ENCODE measurements at regions not wholly inside any gene's neighbourhood (a gene's known extent, or its start where the extent isn't known, plus 50 kb on each side); places are given as distances from the start of the nearest gene placed in this dataset.

DNA sequence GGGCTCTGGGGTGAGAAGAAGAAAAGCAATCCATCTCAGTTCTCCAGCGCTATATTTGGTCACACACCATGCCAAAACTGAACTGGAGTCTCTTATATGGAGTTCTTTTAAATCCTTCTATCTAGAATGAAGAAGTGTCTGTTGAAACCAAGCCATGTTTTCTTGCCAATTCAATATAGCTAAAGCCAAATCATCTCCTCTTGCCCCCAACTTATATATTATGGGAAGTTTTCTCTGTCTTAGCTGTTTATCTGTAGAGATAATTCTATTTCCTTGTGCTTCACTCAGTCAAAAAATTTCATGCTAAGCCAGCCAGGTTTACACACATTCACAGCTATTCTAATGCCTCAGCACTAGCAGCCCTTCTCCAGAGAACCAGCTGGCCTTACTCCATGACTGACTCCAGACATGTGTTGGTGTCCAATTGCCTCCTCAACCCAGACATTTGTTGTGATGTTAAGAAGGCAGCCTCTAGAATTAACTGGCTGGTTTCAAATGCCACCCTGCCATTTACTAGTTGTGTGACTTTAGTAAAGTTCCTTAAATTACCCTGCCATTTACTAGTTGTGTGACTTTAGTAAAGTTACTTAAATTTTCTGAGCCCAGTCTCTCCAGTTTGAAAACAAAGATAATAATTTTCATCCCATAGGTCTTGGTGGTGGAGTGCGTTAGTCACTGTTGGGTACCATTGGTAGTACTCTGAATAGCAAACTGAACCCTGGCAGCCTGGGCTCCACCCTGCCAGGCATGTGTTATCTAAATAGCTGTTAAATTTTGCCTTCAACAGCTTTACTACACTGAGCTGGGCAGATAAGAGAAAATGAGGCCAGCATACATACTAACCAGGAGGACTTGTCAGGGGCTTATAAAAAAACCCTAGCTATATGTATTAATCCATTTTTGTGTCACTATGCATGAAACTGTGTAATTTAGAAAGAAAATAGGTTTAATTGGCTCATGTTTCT is 525.1 kb downstream of the LMO7 start:
- peak; percentile 75 for DNase-seq

DNA sequence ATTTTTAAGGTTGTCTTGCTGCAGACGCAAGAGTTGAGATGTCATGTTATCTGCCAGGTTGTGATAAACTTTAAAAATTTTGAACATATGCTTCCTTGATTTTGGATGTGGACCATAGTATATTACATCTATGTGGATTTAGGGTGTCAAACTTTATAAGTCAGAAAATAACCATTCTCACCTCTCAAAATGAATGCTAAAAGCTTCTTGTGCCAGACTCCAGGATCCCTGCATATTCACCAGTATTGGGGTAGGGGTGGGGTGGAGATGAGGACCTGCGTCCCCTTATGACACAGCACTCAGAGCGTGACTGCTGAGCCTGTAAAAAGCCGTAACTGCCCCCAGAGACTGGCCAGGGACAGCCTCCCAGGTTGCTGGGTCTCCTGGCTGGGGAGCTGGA is 524.4 kb downstream of the LMO7 start:
- DNase-seq: no peak

DNA sequence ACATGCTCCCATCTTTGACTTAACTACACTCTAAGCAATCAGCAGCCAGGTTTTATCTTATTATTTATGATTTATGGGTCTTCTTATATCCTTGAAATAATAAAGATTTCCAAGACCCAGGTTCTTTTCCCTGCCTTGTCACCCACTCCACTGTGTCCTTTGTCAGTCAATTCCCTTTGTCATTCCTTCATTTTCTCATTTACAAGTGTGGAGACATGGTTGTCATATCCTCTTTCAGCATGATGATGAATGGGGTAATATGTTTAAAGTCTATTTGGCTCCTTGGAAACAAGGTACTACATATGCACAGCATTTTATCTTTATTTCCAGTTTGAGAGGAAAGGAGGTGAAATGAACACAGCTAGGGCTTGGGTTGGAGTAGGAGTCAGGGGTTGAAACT is 521.8 kb downstream of the LMO7 start:
- DNase-seq: no peak

DNA sequence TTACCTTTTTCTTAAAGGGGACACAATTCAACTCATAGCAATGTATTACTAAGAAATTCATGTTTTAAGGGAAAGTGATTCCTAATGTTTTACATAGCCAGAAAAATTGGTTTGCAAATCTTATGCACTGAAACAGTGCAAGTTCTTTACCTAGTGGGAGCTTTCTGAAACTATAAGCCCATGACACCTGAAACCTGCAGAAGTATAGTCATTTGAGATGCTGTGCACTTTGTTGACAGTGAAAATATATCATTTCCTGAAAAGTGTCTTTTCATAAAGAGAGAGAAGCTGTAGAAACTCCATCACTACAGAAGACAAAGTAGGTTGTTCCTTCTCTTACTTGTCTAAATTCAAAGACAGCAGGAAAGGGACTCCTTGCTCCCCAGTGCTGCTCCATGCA is 517.1 kb downstream of the LMO7 start:
- no peak for DNase-seq

DNA sequence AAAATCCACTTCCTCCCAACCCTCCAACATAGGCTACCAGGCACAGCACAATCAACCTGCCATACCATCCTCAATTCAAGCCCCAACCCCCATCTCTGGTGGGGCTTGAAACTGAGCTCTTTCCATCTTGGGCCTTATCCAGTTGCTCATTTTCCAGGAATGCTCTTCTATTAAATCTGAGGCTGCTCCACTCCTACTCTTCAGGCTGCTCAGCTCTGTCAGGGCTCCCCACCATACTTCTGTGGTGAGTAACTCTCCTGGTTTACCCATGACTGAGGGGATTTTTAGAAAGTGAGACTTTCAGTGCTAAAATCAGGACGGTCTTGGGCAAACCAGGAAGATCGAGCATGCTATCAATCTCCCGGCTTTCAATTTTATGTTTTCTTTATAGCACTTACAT is 512.8 kb downstream of the LMO7 start:
- no peak for DNase-seq

DNA sequence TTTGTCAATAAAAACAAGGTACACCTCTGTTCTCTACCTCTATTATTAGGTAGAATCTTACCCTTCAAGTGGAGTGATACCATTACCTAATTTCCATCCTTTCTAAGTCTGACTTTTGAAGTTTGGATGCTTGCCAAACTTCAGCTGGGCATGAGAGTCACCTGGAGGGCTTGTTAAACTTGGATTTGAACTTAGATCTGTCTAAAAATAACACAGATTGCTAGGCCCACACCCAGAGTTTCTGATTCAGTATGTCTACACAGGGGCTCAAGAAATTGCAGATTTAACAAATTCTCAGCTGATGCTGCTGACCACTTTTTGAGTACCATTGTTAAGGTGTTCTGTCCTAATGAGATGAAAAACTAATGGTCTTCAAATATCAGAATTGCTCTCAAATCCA is 512.2 kb downstream of the LMO7 start:
- no peak for DNase-seq

DNA sequence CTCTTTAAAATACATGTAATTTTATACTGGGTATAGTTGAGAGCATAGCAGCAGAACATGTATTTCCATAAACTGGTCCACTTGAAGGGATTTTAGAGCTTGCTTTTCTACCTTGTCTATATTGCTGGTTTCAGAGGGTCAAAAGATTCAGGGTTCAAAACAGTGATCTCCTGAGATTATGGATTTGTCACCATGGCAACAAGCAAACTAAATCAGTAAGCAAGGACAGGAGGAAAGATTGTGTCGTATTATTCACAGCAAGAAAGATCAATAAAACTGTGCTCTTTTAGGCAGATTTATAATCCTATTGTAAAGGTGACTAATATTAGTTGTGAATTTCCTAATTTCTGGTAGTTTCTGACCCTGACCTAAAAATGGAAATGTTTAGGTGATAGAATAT is 496.4 kb downstream of the LMO7 start:
- DNase-seq: no peak

DNA sequence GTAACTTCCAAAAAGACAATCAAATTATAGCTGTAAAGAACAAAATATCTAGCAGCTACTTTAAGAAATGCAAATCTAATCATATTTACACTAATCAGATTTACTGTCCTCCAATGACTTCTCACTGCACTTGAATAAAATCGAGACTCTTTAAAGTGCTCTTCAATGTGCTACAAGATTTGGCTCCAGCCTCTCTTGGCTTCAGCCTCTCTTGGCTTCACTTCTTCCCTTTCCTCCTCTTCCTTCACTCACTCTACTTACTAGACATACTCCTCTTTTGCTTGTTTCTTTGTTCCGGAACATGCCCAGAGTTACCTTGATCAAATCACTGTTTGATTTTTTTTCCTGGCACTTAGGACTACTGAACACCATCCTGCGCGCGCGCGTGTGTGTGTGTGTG is 495.4 kb downstream of the LMO7 start:
- DNase-seq: peak; percentile 53

DNA sequence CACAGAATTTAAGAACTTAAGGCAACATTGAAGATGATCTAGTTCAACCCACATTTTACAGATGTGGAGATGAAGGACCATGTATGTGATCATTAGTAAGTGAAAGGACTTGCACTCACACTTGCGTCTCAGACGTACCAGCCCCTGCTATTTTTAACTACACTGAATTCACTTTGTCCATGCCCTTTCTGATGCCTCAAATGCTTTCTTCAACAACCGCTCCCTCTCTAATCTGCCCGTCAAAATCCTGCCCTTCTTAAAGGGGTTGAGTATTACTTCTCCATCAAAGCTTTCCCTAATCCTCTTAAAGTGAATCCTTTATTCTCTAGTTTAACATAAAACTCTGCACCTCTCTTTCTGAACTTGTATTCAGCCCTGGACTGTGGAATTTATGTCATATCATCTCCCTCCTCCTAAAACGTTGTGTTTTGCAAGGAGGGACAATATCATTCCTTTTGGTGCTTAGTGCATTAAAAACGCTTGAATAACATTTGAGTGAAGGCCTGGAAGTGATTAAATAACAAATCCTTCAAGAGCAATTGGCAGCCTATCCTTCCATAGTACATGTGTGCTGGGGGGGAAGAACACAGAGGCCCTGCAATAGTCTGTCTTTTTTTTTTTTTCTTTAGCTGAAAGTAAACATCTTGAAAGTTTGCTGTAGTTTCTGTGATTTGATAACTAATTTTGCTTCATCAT is 493.3 kb downstream of the LMO7 start:
- peak; percentile 58 for DNase-seq

DNA sequence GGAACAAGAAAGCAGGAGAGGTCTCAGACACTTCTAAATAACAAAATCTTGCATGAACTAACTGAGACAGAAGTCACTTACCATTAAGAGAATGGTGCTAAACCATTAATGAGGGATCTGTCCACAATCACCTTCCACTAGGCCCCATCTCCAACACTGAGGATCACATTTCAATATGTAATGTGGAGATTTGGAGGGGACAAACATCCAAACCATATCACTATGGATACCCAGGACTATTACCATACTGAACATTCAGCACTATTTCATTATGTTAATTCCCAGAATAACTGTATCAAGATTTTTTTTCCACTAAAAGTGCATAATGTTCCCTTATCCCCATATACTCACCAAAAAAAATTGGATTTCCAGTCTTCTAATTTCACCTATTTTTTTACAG is 491.8 kb downstream of the LMO7 start:
- DNase-seq: no peak

DNA sequence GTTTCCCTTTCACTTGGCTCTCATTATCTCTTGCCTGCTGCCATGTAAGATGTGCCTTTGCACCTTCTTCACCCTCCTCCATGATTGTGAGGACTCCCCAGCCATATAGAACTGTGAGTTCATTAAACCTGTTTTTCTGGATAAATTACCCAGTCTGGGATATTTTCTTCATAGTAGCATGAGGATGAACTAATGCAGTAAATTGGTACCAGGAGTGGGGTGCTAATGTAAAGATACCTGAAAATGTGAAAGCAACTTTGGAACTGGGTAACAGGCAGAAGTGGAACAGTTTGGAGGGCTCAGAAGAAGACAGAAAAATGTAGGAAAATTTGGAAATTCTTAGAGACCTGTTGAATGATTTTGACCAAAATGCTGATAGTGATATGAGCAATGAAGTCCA is 487.4 kb downstream of the LMO7 start:
- DNase-seq: no peak

DNA sequence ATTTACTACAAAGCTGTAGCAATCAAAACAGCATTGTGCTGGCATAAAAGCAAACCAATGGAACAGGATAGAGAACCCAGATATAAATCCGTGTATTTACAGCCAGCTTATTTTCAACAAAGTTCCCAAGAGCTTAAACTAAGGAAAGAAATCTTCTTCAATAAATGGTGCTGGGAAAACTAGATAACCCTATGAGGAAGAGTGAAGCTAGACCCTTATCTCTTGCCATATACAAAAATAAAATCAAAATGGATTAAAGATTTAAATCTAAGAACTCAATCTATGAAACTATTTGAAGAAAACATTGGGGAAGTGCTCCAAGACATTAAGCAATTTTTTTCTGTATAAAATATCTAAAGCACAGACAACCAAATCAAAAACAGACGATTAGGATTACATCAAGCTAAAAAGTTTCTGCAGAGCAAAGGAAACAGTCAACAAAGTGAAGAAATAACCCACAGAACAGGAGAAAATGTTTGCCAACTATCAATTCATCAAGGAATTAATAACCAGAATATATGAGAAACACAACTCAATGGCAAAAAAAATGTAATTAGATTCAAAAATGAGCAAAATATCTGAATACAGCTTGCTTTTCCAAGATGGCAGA is 480.7 kb downstream of the LMO7 start:
- DNase-seq: no peak

DNA sequence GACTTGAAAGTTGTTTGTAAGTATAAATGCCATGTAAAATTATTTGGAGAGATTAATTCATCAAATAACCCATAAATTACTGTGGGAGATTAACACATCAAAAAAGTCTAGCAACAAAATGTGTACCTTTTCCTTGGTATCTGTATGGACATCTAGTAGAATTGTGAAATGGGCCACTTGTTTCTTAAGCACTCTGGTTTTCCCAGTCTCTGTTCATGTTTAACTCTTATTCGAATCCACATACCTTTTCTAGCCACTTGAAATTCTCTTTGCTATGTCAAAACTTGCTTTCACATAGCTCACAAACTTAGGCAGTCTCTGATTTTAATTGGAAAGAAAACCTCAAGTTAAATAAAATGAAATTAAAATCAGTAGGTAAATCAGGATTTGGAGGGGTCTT is 470.6 kb downstream of the LMO7 start:
- no peak for DNase-seq

DNA sequence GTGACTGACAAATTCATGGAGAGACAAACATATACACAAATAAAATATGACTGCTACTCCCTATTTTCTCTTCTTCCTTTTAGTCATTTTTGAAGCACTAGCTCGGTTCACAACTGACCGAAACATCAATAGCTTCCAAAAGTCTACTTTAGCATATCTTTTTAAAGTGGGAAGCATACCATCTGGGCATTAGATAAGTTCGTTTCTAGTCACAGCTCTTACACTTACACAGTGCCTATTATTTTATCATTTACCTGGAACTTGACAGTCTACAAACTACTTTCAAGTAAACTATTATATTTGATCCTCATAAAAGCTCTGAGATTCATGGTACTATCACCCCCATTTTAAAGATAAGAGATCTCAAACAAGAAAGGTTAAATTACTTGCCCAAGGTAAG is 458.5 kb downstream of the LMO7 start:
- DNase-seq: no peak

DNA sequence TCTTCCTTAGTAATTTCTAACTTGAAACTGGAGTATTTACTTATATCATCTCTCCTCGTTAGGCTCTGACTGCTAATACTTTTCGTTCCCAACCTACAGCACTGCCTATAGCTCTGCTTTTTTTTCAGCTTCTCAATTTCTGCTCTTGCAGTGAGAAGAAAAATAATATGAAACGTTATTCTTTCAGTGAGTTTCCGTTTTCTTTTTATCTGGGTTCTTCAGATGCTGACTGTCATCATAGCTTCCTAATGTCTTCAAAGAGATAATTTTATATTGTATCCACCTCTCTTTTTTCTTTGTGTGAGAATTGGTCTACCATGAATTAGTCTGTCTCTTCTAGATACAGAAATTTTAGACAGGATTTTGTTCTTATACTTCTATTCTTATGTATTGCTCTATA is 454.9 kb downstream of the LMO7 start:
- no peak for DNase-seq

DNA sequence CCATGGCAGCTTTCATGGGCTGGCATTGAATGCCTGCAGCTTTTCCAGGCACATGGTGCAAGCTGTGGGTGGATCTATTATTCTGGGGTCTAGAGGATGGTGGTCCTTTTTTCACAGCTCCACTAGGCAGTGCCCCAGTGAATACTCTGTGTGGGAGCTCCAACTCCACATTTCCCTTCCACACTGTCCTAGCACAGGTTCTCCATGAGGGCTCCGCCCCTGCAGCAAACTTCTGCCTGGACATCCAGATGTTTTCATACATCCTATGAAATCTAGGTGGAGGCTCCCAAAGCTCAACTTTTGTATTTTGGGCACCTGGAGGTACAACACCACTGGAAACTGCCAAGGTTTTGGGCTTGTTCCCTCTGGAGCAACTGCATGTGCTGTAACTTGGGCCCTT is 450.6 kb downstream of the LMO7 start:
- no peak for DNase-seq

DNA sequence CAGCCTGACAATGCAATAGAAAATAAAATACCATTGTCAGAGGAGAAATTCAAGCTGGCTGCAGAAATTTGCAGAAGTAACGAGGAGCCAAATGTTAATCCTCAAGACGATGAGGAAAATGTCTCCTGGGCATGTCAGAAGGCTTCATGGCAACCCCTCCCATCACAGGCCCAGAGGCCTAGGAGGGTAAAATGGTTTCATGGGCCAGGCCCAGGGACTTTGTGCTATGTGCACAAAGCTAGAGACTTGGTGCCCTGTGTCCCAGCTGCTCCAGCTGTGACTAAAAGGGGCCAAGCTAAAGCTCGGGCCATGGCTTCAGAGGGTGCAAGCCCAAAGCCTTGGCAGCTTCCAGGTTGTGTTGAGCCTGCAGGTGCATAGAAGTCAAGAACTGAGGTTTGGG is 431.7 kb downstream of the LMO7 start:
- DNase-seq: no peak

DNA sequence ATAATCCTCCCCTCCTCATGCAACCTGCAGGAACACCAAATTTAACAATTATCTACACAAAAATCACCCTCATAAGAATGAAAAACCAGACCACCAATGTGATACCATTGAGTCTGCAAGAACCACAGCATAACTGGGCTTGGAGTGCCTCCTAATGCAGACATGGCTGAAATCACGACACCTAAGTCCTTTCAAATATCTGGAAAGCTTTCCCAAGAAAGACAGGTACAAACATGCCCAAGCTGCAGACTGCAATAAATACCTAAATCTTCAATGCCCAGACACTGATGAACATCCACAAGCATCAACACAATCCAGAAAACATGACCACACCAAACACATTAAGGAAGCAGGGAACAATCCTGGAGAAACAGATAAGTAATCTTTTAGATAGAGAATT is 417.1 kb downstream of the LMO7 start:
- no peak for DNase-seq

DNA sequence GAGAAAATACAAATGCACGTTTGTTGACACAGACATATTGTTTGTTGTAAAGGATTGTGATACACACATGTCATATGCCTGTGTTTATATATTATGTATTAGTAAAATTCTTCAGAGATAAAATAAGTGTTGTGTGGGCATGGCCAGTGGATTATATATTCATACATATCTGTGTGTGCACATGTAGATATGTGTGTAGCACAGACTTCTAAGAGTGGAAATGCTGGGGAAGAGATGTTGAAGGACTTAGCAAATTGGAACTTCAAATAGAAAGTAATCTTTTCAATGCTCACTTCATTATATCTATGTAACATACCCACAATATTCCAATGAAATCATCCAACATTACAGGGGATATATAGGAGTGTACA is 413.2 kb downstream of the LMO7 start:
- no peak for DNase-seq

DNA sequence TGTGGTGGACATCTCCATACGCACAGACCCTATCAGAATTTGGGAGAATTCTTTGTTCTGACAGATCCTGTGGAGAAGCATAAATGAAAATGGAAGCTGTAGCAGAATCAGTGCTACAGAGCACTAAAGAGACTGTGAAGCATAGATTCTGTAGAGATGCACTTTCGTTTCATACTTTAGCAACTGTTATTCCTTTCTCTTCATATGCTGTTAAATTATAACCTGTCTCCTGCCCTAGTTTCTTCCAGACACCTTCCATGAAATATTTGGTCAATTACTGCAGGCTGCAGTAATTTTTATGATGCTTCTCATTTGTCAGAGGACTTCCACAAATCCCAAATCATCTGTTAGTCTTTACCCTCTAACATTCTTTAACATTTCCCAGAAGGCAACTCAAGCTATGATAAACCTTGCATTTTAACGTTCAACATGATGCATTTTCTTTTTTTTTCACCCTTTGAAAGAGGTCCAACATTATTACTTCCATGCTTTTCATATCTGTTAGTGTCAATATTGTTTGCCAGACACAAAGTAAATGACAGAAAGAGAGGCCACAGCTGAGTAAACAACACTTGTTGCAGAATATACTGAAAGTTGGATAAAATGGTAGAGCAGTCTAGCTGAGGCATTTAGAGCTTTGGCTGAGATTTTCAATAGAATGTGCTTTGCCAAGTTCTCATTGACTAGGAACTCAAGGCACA is 412.7 kb downstream of the LMO7 start:
- DNase-seq: no peak

DNA sequence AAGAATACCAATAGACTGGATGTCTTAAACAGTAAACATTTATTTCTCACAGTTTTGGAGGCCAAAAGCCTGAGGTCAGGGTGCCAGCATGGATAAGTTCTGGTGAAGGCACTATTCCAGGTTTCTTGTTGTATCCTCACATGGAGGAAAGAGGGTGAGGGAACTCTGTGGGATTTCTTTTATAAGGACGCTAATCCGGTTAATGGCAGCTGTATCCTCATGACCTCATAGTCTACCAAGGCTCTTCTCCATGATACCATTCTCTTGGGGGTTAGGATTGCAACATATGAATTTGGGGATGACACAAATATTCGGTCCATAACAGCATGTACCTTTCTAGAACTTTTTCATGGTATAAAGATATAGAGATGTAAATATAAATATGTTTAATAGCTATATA is 412.0 kb downstream of the LMO7 start:
- no peak for DNase-seq

DNA sequence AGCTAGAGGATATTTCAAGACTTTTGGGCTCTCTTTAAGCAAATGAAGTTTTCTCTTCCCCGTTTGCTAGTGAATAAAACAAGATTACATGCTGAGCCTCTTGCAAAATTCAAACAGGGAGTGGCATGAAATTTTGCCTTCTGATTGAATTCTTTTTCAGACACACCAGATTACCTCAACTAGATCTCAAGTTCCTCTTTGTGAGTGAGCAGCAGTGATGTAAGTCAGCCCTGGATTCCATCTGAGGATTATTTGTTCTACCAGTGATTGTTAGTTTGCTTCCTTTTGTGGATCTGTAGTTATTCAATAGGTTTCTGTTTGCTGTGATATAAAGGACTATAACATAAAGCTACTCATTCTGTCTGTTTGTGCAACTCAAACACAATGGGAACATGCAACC is 407.7 kb downstream of the LMO7 start:
- no peak for DNase-seq

DNA sequence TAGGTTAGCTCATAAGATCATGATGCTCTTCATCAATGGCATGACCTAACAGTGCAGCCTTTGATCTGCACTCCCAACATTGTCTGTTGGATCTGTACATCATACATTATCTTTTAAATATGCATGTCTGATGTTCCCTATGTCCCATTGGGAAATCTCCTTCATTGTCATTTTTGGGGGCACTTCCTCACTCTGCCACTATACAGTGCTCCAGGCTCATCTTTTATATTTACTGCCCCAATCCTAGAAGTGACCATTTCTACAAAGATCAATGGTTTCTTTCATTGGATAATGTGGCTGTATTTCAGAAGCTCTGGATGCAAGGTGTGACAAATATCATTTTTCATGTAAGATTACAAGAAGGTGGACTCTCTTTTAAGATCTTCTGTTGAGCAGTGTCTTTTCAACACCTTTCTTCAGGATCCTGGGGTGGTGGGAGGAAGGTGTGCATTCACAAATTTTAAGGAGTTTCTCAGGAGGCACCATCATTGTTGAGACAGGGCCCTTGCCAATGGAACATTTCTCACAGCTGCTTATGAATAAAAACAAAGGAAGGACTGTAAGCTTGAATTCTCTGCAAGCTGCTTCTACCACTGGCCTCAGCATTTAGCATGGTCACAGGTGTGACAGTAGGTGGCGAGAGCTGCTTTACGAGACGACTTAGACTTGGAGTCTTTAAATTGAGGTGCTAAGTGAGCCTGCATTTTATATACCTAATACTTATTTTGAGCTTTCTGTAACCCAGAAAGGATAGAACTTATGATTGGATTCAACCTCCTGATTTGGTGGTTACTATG is 403.0 kb downstream of the LMO7 start:
- no peak for DNase-seq
